ENCODE measurements at regions not wholly inside any gene's neighbourhood (a gene's known extent, or its start where the extent isn't known, plus 50 kb on each side); places are given as distances from the start of the nearest gene placed in this dataset.

DNA sequence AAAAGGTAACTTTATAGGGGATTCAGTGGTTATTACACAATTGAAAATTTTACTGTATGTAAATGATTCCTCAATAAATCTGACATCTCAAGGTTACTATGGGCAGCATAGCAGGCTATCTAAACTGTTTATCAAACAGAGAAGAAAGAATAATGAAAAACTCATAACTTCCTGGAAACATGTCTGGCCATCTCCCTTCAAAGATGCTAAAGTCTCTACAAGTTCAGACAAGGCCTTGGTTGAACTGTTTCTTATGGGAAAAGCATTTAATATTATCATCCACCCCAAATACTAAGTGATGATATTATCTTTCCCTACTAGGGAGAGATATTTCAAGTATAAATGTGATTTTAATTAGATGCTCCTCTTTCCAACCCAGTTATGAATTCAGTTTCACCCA, 114.9 kb downstream of the ARRDC4 start:
- intact Hi-C loops (cut with DNase I), result no loop called here
- Histone ChIP-seq H3K27ac (no peak overlapping the region), H3K9me3 (peaks cover 0 to 2% (median 0%) of the 10 kb centered on the region in 11 donors), H3K36me3 (no peaks in the 10 kb centered on the region), H3K27me3 (no peaks in the 10 kb centered on the region), H3K4me1 (peaks cover 0 to 27% (median 12%) of the 10 kb centered on the region in 9 donors), H3K4me3 (no peak overlapping the region)
- DNase-seq, result no peak
- ATAC-seq, result no peak
- TF ChIP-seq, protein P1, sequence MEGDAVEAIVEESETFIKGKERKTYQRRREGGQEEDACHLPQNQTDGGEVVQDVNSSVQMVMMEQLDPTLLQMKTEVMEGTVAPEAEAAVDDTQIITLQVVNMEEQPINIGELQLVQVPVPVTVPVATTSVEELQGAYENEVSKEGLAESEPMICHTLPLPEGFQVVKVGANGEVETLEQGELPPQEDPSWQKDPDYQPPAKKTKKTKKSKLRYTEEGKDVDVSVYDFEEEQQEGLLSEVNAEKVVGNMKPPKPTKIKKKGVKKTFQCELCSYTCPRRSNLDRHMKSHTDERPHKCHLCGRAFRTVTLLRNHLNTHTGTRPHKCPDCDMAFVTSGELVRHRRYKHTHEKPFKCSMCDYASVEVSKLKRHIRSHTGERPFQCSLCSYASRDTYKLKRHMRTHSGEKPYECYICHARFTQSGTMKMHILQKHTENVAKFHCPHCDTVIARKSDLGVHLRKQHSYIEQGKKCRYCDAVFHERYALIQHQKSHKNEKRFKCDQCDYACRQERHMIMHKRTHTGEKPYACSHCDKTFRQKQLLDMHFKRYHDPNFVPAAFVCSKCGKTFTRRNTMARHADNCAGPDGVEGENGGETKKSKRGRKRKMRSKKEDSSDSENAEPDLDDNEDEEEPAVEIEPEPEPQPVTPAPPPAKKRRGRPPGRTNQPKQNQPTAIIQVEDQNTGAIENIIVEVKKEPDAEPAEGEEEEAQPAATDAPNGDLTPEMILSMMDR (IDR thresholded peaks at IDR 0.05), result no peak

- H3K27ac ChIP-seq, result peak overlapping the region in 7 of 10 donors; percentile 22 to 83 (median 59)
- no peaks in the 10 kb centered on the region for H3K9me3 ChIP-seq
- peak; percentile 28 to 36 for DNase-seq
- TF ChIP-seq, protein P1 (IDR thresholded peaks at IDR 0.05), result no peak
- intact Hi-C loops (cut with DNase I), result no loop called here
- H3K4me3 ChIP-seq, result no peak overlapping the region
- H3K4me1 ChIP-seq, result peaks cover 0 to 27% (median 12%) of the 10 kb centered on the region in 9 donors
- peak; percentile 72 to 93 (median 91) for ATAC-seq
- no peaks in the 10 kb centered on the region for H3K27me3 ChIP-seq
- WGBS, 2 donors, result 51 to 53% methylated on average over 8 of the region's 8 CpGs
- no peaks in the 10 kb centered on the region for H3K36me3 ChIP-seq
Observed at GRCh38 chr15:98076021-98076816, 115.7 kb downstream of the ARRDC4 start.

- intact Hi-C loops (cut with DNase I), result no loop called here
- Histone ChIP-seq H3K27ac (peak overlapping the region in 6 of 10 donors; percentile 22 to 83 (median 60)), H3K27me3 (no peaks in the 10 kb centered on the region), H3K4me1 (peaks cover 0 to 27% (median 12%) of the 10 kb centered on the region in 9 donors), H3K4me3 (no peak overlapping the region), H3K9me3 (no peaks in the 10 kb centered on the region), H3K36me3 (no peaks in the 10 kb centered on the region)
- no peak for DNase-seq
- peak in 7 of 8 donors; percentile 28 to 71 (median 47) for ATAC-seq
- 79 to 81% methylated on average over 8 of the region's 8 CpGs for WGBS, 2 donors
- TF ChIP-seq, protein P1 (IDR thresholded peaks at IDR 0.05), result no peak
Observed at GRCh38 chr15:98077186-98077585, 116.7 kb downstream of the ARRDC4 start.

GRCh38 chr15:98080791-98081190, 120.3 kb downstream of the ARRDC4 start:
- ATAC-seq (no peak), DNase-seq (no peak)
- Histone ChIP-seq H3K27me3 (no peaks in the 10 kb centered on the region), H3K27ac (no peak overlapping the region), H3K4me3 (no peak overlapping the region), H3K36me3 (no peaks in the 10 kb centered on the region), H3K4me1 (peaks cover 0 to 18% (median 12%) of the 10 kb centered on the region in 9 donors), H3K9me3 (no peaks in the 10 kb centered on the region)
- intact Hi-C loops (cut with DNase I), result no loop called here
- TF ChIP-seq, protein P1 (IDR thresholded peaks at IDR 0.05), result no peak
- 73 to 74% methylated on average over 2 of the region's 2 CpGs for WGBS, 2 donors

Measured in heart right ventricle (tissue), 16 donors.